Fibroblast of lung (primary cell): ENCODE measurements at regions not wholly inside any gene's neighbourhood (a gene's known extent, or its start where the extent isn't known, plus 50 kb on each side); places are given as distances from the start of the nearest gene placed in this dataset.

Experiments
- CTCF ChIP-seq, 2 donors: IDR thresholded peaks in 1 of 2; conservative IDR thresholded peaks in 1 of 2; 1 replicate in 1 of 2; 2 replicates in 1 of 2; pipeline ENCODE4 v1.5.1; 2011 to 2012; ENCODE audit warnings: low read length in 2 of 2, control low read depth in 1 of 2, inconsistent platforms in 1 of 2, low read depth in 1 of 2, mild to moderate bottlenecking in 1 of 2
- EZH2 ChIP-seq: IDR thresholded peaks from 2 replicates; pipeline ENCODE4 v1.5.1; 2012; ENCODE audit warnings: low read length, control low read depth, mild to moderate bottlenecking; ENCODE audit errors: missing control alignments

GRCh38 chr11:110968348-110969062, 256.3 kb upstream of the ARHGAP20 start:
- TF ChIP-seq CTCF (conservative IDR thresholded peaks at IDR 0.05 in 1 of 2, IDR thresholded peaks at IDR 0.05 in 1 of 2; ENCODE audit: low read depth in 1 of 2, low read length in 2 of 2), result no peak
- no peak for TF ChIP-seq EZH2
